ENCODE measurements at regions not wholly inside any gene's neighbourhood (a gene's known extent, or its start where the extent isn't known, plus 50 kb on each side); places are given as distances from the start of the nearest gene placed in this dataset.

DNA sequence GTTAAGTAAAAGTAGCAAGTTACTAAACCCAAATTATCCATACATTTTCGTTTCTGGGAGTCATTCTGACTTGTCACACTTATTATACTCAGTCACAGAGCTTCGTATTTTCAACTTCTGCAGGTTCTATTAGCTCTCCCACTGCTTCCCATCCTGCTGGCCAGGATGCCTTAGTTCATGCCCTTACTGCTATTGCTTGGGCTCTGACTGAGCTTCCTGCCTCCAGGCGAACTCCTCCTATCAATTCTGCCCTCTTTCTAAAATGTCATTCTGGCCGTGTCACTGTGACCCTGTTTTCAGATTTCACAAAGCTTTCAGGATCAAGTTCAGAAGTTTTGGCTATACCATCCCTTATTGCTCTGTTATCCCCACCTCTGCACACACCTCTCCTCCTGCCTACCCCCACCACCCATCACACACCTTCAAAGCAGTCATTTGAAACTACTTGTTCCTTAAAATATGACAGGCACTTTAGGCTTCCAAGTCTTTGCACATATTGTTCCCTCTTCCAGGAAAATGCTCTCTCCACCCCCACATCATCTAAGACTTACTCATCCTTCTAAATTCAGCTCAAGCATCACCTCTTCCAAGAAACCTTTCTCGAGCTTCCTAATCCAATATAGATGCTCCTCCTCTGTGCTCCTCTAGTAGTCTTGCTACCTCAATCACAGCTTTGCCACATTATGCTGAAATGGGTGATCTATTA, 278.0 kb downstream of the BRINP2 start:
- intact Hi-C loops (cut with micrococcal nuclease), result no loop called here
- no peak for DNase-seq
- H3K4me1 Mint-ChIP-seq (ENCODE audit: low read depth), result no peaks in the 10 kb centered on the region
- H3K9me3 Mint-ChIP-seq, result peaks cover 6% of the 10 kb centered on the region
- no peaks in the 10 kb centered on the region for H3K27me3 Mint-ChIP-seq (ENCODE audit: low read depth)
- H3K27ac Mint-ChIP-seq, result no peak overlapping the region
- no peak overlapping the region for H3K4me3 Mint-ChIP-seq
- CTCF ChIA-PET, result interaction anchor here (1.4 kb wide), 1 partner anchor 194 kb away, joined by 3 read pairs; no protein-coding TSS in a partner anchor
- no peaks in the 10 kb centered on the region for H3K36me3 Mint-ChIP-seq (ENCODE audit: low read depth)

DNA sequence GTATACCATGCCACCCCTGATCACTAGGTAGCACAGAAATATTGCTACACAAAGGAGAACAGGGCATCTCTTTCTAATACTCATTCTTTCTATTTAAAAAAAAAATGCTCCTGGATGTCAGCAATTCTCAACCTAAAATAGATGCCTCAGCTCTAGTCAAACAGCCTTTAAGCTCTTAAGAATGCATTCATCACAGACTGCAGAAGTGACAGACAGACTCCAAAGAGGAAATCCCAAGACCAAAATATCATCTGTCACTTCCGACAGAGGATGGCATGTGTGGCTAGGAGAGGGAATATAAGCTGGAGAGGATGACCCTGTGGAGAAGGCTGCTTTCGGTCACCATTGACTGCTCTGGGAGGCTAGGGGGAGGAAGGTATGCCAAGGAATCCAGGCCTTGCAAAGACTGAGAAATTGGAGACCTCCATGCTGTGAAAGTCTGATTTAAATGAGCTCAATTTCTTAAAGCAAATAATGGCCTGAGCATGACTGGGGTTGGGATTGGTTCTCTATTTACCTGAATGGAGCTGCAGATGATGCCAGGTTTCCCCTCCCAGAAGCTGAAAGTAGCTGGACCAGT, 277.4 kb downstream of the BRINP2 start:
- DNase-seq, result no peak
- H3K4me3 Mint-ChIP-seq, result no peak overlapping the region
- no peaks in the 10 kb centered on the region for H3K36me3 Mint-ChIP-seq (ENCODE audit: low read depth)

DNA sequence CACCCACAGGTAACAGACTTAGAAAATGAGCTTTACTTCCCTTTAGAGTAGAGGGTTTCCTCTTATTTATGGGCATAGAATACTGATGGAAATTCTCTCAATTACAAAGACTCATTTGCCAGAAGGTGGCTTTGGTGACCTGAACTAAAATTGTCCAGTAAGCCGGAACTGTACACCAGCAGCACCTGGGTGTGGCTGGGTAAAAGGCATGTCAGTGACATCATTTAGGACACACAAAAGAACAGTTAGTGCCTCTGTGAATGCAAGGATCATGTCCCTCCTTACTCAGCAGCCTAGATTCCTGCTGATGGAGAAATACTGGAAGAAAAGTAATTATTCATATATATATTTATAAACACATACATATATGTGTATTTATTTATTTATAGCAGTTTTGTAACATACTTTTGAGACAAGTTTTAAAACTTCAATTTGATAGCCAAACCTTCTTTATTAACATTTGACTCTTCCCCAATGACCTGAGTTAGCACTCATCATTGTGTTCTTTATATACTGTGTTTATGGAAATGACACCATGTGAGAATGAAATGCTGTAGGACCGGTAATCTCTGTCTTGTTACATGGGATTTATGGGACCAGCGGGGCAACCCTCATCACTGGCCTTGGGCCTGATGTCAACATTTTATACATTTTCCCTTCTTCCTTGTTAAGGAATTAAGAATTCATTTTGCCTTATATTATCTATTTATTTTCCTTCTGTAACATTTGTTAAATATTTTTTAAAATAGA, 274.4 kb downstream of the BRINP2 start:
- DNase-seq, result no peak
- no peaks in the 10 kb centered on the region for H3K4me1 Mint-ChIP-seq (ENCODE audit: low read depth)
- H3K4me3 Mint-ChIP-seq, result no peak overlapping the region
- H3K9me3 Mint-ChIP-seq, result peaks cover 5% of the 10 kb centered on the region
- H3K27ac Mint-ChIP-seq, result no peak overlapping the region
- no peaks in the 10 kb centered on the region for H3K27me3 Mint-ChIP-seq (ENCODE audit: low read depth)
- CTCF ChIA-PET, result no interaction called here
- H3K36me3 Mint-ChIP-seq (ENCODE audit: low read depth), result no peaks in the 10 kb centered on the region
- intact Hi-C loops (cut with micrococcal nuclease), result no loop called here

More for the DNA sequence above, 277.4 kb downstream of the BRINP2 start:
- Mint-ChIP-seq H3K27me3 (ENCODE audit: low read depth) (no peaks in the 10 kb centered on the region), H3K4me1 (ENCODE audit: low read depth) (no peaks in the 10 kb centered on the region), H3K27ac (no peak overlapping the region), H3K9me3 (peaks cover 5% of the 10 kb centered on the region)
- intact Hi-C loops (cut with micrococcal nuclease), result no loop called here
- CTCF ChIA-PET, result interaction anchor here (1.4 kb wide), 1 partner anchor 193 kb away, joined by 3 read pairs; no protein-coding TSS in a partner anchor

DNA sequence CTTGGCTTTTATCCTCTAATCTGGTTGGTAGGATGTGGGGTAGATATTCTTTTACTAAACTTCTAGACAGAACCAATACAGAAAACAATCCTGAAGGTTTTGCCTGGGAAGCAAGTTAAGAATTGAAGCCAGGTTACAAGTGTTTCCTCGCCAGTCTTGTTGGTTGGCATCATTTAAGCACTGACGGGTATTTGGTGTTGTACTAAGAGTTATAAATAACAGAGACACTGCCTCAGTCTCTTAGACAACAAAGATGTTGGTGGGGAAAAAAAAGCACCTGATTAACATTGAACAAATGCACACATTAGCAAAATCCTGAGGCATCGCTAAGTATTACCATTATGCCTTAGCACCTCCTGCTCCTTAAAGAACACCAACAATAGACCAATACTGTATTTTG, 272.2 kb downstream of the BRINP2 start:
- Mint-ChIP-seq H3K4me1 (ENCODE audit: low read depth) (no peaks in the 10 kb centered on the region), H3K27ac (no peak overlapping the region), H3K36me3 (ENCODE audit: low read depth) (no peaks in the 10 kb centered on the region), H3K4me3 (no peak overlapping the region), H3K9me3 (no peaks in the 10 kb centered on the region), H3K27me3 (ENCODE audit: low read depth) (no peaks in the 10 kb centered on the region)
- intact Hi-C loops (cut with micrococcal nuclease), result no loop called here
- no peak for DNase-seq
- CTCF ChIA-PET, result no interaction called here

DNA sequence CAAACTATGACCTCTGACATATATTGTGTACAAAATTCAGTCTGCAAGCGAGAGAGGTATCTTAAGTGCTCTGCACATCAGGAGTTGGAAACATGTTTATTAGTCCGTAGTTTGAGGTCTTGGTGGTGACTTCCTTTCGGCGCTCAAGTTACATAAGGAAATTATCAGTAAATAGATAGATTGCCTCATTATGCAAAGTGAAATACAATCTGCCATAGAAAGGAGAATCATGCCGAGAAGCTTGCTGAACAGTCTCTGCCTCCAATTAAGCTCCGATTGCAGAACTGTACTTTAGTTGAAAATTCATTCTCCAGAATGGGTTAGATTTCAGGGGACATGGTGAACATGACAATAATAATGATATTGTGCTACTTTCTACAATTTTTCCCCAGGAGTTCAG, 271.8 kb downstream of the BRINP2 start:
- H3K27me3 Mint-ChIP-seq (ENCODE audit: low read depth), result no peaks in the 10 kb centered on the region
- CTCF ChIA-PET, result no interaction called here
- H3K9me3 Mint-ChIP-seq, result no peaks in the 10 kb centered on the region
- intact Hi-C loops (cut with micrococcal nuclease), result no loop called here
- DNase-seq, result no peak
- no peak overlapping the region for H3K4me3 Mint-ChIP-seq
- no peaks in the 10 kb centered on the region for H3K4me1 Mint-ChIP-seq (ENCODE audit: low read depth)
- H3K27ac Mint-ChIP-seq, result no peak overlapping the region
- no peaks in the 10 kb centered on the region for H3K36me3 Mint-ChIP-seq (ENCODE audit: low read depth)

DNA sequence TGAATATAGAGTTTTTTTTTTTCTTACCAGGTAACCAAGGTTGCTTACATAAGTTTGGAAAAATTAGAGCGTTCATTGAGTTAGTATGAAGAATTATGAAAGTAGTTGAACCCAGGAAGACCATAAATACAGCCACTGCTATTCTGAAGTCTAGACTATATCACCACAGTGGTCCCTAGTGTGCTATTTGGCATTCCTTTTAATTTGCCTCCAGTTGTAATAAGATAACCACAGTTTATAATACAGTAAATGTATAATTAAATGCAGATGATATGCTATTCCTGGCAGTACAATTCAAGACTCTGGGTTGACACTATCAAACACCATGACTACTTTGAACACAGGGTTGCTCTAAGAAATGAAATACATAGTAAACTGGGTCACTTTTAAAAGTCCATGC, 270.5 kb downstream of the BRINP2 start:
- no peak overlapping the region for H3K27ac Mint-ChIP-seq
- no peaks in the 10 kb centered on the region for H3K4me1 Mint-ChIP-seq (ENCODE audit: low read depth)
- no peaks in the 10 kb centered on the region for H3K27me3 Mint-ChIP-seq (ENCODE audit: low read depth)
- H3K36me3 Mint-ChIP-seq (ENCODE audit: low read depth), result no peaks in the 10 kb centered on the region
- CTCF ChIA-PET, result no interaction called here
- no peaks in the 10 kb centered on the region for H3K9me3 Mint-ChIP-seq
- H3K4me3 Mint-ChIP-seq, result no peak overlapping the region
- intact Hi-C loops (cut with micrococcal nuclease), result no loop called here
- no peak for DNase-seq

DNA sequence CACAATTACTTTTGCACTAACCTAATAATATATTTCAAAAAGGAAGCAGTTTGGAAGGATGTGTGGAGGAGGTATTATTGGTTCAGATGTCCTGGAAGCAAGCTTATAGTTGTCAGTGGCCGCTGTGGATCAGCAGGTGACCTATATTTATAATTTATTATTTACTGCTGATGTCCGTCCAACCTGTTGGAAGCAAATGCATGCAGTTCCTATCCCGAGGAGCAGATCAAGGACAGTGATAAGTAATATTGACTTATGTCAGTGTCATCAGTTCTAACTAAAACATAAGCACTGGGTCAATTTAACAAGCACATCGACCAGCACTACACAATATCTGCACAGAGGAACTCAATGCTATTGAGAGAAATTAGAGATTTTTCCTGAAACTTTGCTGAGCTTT, 270.1 kb downstream of the BRINP2 start:
- Mint-ChIP-seq H3K4me3 (no peak overlapping the region), H3K4me1 (ENCODE audit: low read depth) (no peaks in the 10 kb centered on the region), H3K36me3 (ENCODE audit: low read depth) (no peaks in the 10 kb centered on the region), H3K27me3 (ENCODE audit: low read depth) (no peaks in the 10 kb centered on the region), H3K27ac (no peak overlapping the region), H3K9me3 (peaks cover 1% of the 10 kb centered on the region)
- CTCF ChIA-PET, result no interaction called here
- no peak for DNase-seq
- intact Hi-C loops (cut with micrococcal nuclease), result no loop called here

DNA sequence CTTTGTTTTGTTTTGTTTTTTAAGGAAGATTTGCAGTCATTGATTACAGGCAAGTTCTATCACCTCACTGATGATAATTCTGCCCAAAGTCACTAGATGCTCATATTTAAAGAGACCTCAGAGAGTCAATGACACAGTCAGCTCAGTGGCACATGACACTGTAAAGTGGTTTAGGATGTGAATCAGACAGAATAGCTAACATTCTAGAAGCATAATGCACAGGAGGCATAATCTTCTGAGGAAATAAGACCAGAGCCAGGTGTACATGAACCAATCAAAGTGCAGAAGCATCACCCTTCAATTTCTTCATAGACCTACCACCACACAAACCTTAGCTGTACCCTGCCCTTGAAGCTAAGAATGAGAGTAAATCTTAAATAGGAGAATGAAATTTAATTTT, 268.5 kb downstream of the BRINP2 start:
- intact Hi-C loops (cut with micrococcal nuclease), result no loop called here
- H3K4me1 Mint-ChIP-seq (ENCODE audit: low read depth), result no peaks in the 10 kb centered on the region
- no peak for DNase-seq
- H3K27me3 Mint-ChIP-seq (ENCODE audit: low read depth), result no peaks in the 10 kb centered on the region
- peaks cover 1% of the 10 kb centered on the region for H3K9me3 Mint-ChIP-seq
- no peak overlapping the region for H3K4me3 Mint-ChIP-seq
- CTCF ChIA-PET, result no interaction called here
- no peak overlapping the region for H3K27ac Mint-ChIP-seq
- no peaks in the 10 kb centered on the region for H3K36me3 Mint-ChIP-seq (ENCODE audit: low read depth)

DNA sequence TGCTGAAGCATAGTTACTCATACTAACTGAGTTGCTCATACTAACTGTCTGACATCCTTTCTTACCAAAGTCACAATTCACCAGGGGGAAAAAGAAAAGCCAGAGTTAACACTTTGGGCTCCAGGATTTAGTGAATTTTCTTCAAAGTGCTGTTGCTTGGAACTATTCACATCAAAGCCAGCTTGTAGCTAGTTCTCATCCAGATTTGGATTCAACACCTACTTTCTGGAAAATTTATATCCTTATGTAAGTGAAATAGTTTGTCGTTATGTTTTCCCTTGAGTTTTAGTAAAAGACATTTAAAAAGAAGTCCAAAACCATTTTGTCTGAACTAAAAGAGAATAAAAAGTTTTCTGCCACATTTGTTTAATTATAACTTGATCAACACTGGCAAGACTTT, 264.6 kb downstream of the BRINP2 start:
- H3K27ac Mint-ChIP-seq, result no peak overlapping the region
- no peaks in the 10 kb centered on the region for H3K36me3 Mint-ChIP-seq (ENCODE audit: low read depth)
- CTCF ChIA-PET, result no interaction called here
- H3K9me3 Mint-ChIP-seq, result peaks cover 1% of the 10 kb centered on the region
- H3K4me3 Mint-ChIP-seq, result no peak overlapping the region
- intact Hi-C loops (cut with micrococcal nuclease), result no loop called here
- H3K4me1 Mint-ChIP-seq (ENCODE audit: low read depth), result no peaks in the 10 kb centered on the region
- no peaks in the 10 kb centered on the region for H3K27me3 Mint-ChIP-seq (ENCODE audit: low read depth)
- DNase-seq, result no peak

DNA sequence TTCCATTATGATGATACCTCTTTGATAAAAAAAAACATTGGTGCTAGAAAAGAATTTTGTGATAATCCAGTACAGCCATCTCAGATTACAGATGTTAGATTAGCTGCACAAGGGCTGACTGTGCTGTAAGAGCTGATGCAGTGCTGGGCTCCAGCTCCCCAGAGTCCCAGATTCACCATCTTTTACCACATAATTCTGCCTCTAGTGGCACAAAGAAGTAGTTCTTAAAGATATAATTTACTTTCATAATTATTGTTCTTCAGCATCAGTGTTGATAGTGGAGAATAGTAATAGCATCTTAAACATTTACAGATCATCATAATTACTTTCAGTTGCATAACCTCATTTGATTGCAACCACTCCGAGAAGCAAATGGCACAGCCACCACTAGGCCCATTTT, 262.1 kb downstream of the BRINP2 start:
- CTCF ChIA-PET, result no interaction called here
- Mint-ChIP-seq H3K36me3 (ENCODE audit: low read depth) (no peaks in the 10 kb centered on the region), H3K4me1 (ENCODE audit: low read depth) (no peaks in the 10 kb centered on the region), H3K27me3 (ENCODE audit: low read depth) (no peaks in the 10 kb centered on the region), H3K27ac (no peak overlapping the region), H3K9me3 (peaks cover 1% of the 10 kb centered on the region), H3K4me3 (no peak overlapping the region)
- intact Hi-C loops (cut with micrococcal nuclease), result no loop called here
- DNase-seq, result no peak

DNA sequence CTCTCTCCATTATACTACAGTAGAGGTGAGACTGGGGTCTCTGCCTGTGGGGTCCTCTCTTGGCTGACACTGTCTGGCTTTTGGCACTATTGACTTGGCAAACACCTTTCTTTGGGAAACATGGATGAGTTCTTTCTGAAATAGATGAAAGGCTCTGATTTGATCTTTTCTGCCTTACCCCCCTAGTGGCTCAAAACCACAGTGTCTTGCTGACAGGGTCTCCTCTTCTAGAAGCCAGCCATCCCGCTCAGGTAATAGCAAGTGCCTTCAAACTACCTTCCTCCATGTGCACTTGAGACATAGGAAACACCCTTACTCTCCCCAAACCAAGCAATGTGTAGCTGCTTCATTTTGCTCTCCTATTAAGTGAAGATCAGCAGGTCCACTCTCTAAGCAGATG, 260.4 kb downstream of the BRINP2 start:
- no peak for DNase-seq
- Mint-ChIP-seq H3K27me3 (ENCODE audit: low read depth) (no peaks in the 10 kb centered on the region), H3K9me3 (peaks cover under 1% of the 10 kb centered on the region), H3K27ac (no peak overlapping the region), H3K4me1 (ENCODE audit: low read depth) (no peaks in the 10 kb centered on the region), H3K36me3 (ENCODE audit: low read depth) (no peaks in the 10 kb centered on the region), H3K4me3 (no peak overlapping the region)
- intact Hi-C loops (cut with micrococcal nuclease), result no loop called here
- CTCF ChIA-PET, result no interaction called here

DNA sequence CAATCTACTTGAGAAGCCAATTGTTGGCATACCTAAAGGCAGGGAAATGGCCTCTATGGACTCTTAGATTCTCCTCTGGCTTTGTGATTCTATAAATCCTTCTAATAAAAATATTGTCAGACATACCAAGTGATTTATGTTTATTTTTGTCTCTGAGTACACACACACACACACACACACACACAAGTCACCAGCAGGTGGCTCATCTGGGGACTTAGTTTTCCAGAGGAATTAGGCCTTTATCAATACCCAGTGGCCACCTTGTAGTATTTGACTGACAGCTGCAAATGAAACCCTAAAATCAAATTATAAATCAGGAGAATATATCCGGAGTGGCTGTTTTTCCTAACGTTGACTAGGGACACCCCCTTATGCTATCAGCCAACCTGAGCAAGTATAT, 258.5 kb downstream of the BRINP2 start:
- CTCF ChIA-PET, result no interaction called here
- DNase-seq, result no peak
- H3K36me3 Mint-ChIP-seq (ENCODE audit: low read depth), result no peaks in the 10 kb centered on the region
- intact Hi-C loops (cut with micrococcal nuclease), result no loop called here
- no peaks in the 10 kb centered on the region for H3K9me3 Mint-ChIP-seq
- no peak overlapping the region for H3K4me3 Mint-ChIP-seq
- no peaks in the 10 kb centered on the region for H3K27me3 Mint-ChIP-seq (ENCODE audit: low read depth)
- no peaks in the 10 kb centered on the region for H3K4me1 Mint-ChIP-seq (ENCODE audit: low read depth)
- H3K27ac Mint-ChIP-seq, result no peak overlapping the region

DNA sequence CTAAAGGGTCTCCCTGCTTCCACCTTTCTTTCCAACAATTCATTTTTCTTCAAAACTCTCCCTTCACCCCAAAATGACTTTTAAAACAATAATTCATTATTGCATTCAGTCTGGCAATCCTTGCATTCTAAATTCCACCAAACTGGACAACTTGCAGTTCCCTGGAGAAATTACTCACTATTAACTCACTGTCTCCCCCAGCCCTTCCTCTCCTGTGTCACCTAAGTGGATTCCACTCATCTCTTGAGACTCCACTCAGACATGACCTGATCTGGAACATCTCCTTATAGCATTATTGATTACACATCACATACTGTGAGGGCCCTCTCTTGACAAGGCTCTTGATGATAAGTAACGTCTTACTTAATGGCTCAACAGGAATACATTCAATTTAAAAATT, 257.1 kb downstream of the BRINP2 start:
- no peak overlapping the region for H3K27ac Mint-ChIP-seq
- no peaks in the 10 kb centered on the region for H3K36me3 Mint-ChIP-seq (ENCODE audit: low read depth)
- no peak for DNase-seq
- CTCF ChIA-PET, result no interaction called here
- no peak overlapping the region for H3K4me3 Mint-ChIP-seq
- no peaks in the 10 kb centered on the region for H3K27me3 Mint-ChIP-seq (ENCODE audit: low read depth)
- intact Hi-C loops (cut with micrococcal nuclease), result no loop called here
- no peaks in the 10 kb centered on the region for H3K4me1 Mint-ChIP-seq (ENCODE audit: low read depth)
- H3K9me3 Mint-ChIP-seq, result no peaks in the 10 kb centered on the region

Data from activated naive CD4-positive, alpha-beta T cell treated with anti-CD3 and anti-CD28 coated beads for 36 hours (primary cell).